Mesendoderm (in vitro differentiated cells): ENCODE measurements at regions not wholly inside any gene's neighbourhood (a gene's known extent, or its start where the extent isn't known, plus 50 kb on each side); places are given as distances from the start of the nearest gene placed in this dataset.

ENCODE experiments used
- DNase-seq: peaks from one replicate; pipeline ENCODE4 v3.0.0; 2013
- H2AK5ac ChIP-seq: 2 replicates; pipeline ENCODE4 v1.6.1; 2013; ENCODE audit warnings: low read length, inconsistent platforms
- H2BK120ac ChIP-seq: 2 replicates; pipeline ENCODE4 v1.6.1; 2013; ENCODE audit warnings: low read depth, mild to moderate bottlenecking, low read length, moderate library complexity, mixed read lengths
- H2BK15ac ChIP-seq: replicated peaks from 2 replicates; pipeline ENCODE4 v1.6.1; 2013; ENCODE audit warnings: low read depth, mild to moderate bottlenecking, moderate library complexity
- H2BK5ac ChIP-seq: 2 replicates; pipeline ENCODE4 v1.6.1; 2013; ENCODE audit warnings: low read length, inconsistent platforms
- H3K18ac ChIP-seq: 2 replicates; pipeline ENCODE4 v1.6.1; 2013; ENCODE audit warnings: mild to moderate bottlenecking, low read length, mixed read lengths
- H3K23ac ChIP-seq: one replicate; pipeline ENCODE4 v1.6.1; 2013; ENCODE audit warnings: low read length
- H3K27ac ChIP-seq: 2 replicates; pipeline ENCODE4 v1.5.1; 2013; ENCODE audit warnings: low read depth, mild to moderate bottlenecking, inconsistent platforms, low read length, moderate library complexity
- H3K27me3 ChIP-seq: 2 replicates; pipeline ENCODE4 v1.6.1; 2013; ENCODE audit warnings: low read length, control low read depth, mild to moderate bottlenecking, inconsistent platforms; ENCODE audit not compliant: insufficient read depth, poor library complexity
- H3K36me3 ChIP-seq: 2 replicates; pipeline ENCODE4 v1.6.1; 2013; ENCODE audit warnings: low read length, inconsistent platforms; ENCODE audit not compliant: control insufficient read depth, insufficient read depth
- H3K4ac ChIP-seq: one replicate; pipeline ENCODE4 v1.6.1; 2013; ENCODE audit warnings: low read depth, mild to moderate bottlenecking, low read length, moderate library complexity
- H3K4me1 ChIP-seq: 2 replicates; pipeline ENCODE4 v1.6.1; 2013; ENCODE audit warnings: low read depth, low read length, inconsistent platforms; ENCODE audit not compliant: control insufficient read depth
- H3K4me2 ChIP-seq: 2 replicates; pipeline ENCODE4 v1.6.1; 2013; ENCODE audit warnings: low read length
- H3K4me3 ChIP-seq: 2 replicates; pipeline ENCODE4 v1.5.1; 2013; ENCODE audit warnings: mild to moderate bottlenecking, low read length
- H3K56ac ChIP-seq: one replicate; pipeline ENCODE4 v1.6.1; 2013; ENCODE audit warnings: low read length
- H3K79me1 ChIP-seq: 2 replicates; pipeline ENCODE4 v1.6.1; 2013; ENCODE audit warnings: low read length, inconsistent platforms
- H3K79me2 ChIP-seq: 2 replicates; pipeline ENCODE4 v1.6.1; 2013; ENCODE audit warnings: mild to moderate bottlenecking, low read length; ENCODE audit not compliant: control insufficient read depth, insufficient read depth
- H3K9ac ChIP-seq: 2 replicates; pipeline ENCODE4 v1.6.1; 2013; ENCODE audit warnings: low read length, inconsistent platforms
- H4K5ac ChIP-seq: one replicate; pipeline ENCODE4 v1.6.1; 2013; ENCODE audit warnings: low read length
- H4K8ac ChIP-seq: one replicate; pipeline ENCODE4 v1.6.1; 2013; ENCODE audit warnings: low read depth, mild to moderate bottlenecking, control low read depth, low read length, moderate library complexity
- WGBS: extraction: QIAGEN DNeasy Blood & Tissue Kit; methylation state at CpG from one replicate; pipeline ENCODE4 v1.1.7; 2013; ENCODE audit warnings: low lambda C conversion rate, missing lambda C conversion rate; ENCODE audit not compliant: insufficient coverage; ENCODE audit errors: extremely low coverage; 5-methylcytosine and 5-hydroxymethylcytosine counted together

- H3K79me2 ChIP-seq: no peaks in the 10 kb centered on the region
- no peaks in the 10 kb centered on the region for H3K27me3 ChIP-seq
- H3K4ac ChIP-seq: no peak overlapping the region
- H3K23ac ChIP-seq: no peak overlapping the region
- no CpG with 5 or more reads among the region's 5 CpGs for WGBS
- H2BK15ac ChIP-seq: no peak overlapping the region
- no peaks in the 10 kb centered on the region for H3K36me3 ChIP-seq
- H3K27ac ChIP-seq: no peak overlapping the region
- no peak overlapping the region for H3K4me2 ChIP-seq
- H3K79me1 ChIP-seq: no peaks in the 10 kb centered on the region
- H3K56ac ChIP-seq: no peak overlapping the region
- H3K4me3 ChIP-seq: no peak overlapping the region
- H2BK5ac ChIP-seq: no peak overlapping the region
- H4K8ac ChIP-seq: no peak overlapping the region
- H4K5ac ChIP-seq: no peak overlapping the region
- peak; percentile 98 for DNase-seq
- H3K9ac ChIP-seq: no peak overlapping the region
- H2AK5ac ChIP-seq: no peak overlapping the region
- no peak overlapping the region for H2BK120ac ChIP-seq
- H3K4me1 ChIP-seq: no peaks in the 10 kb centered on the region
- H3K18ac ChIP-seq: no peak overlapping the region
These were observed 62.0 kb upstream of the MARCHF10 start for GRCh38 chr17:62870030-62870541.

- no peak overlapping the region for H3K23ac ChIP-seq
- H3K27ac ChIP-seq: no peak overlapping the region
- H4K8ac ChIP-seq: no peak overlapping the region
- no peaks in the 10 kb centered on the region for H3K4me1 ChIP-seq
- no CpG with 5 or more reads among the region's 2 CpGs for WGBS
- no peak overlapping the region for H2AK5ac ChIP-seq
- no peak overlapping the region for H3K4ac ChIP-seq
- no peak overlapping the region for H3K9ac ChIP-seq
- no peak overlapping the region for H2BK120ac ChIP-seq
- H3K79me1 ChIP-seq: no peaks in the 10 kb centered on the region
- H3K4me2 ChIP-seq: no peak overlapping the region
- no peak overlapping the region for H3K56ac ChIP-seq
- no peak for DNase-seq
- H3K18ac ChIP-seq: no peak overlapping the region
- H3K4me3 ChIP-seq: no peak overlapping the region
- H3K36me3 ChIP-seq: no peaks in the 10 kb centered on the region
- H4K5ac ChIP-seq: no peak overlapping the region
- H3K27me3 ChIP-seq: no peaks in the 10 kb centered on the region
- H3K79me2 ChIP-seq: no peaks in the 10 kb centered on the region
- no peak overlapping the region for H2BK15ac ChIP-seq
- H2BK5ac ChIP-seq: no peak overlapping the region
These were observed 60.6 kb upstream of the MARCHF10 start for GRCh38 chr17:62868723-62869122.

GRCh38 chr17:62868008-62868407 lies 59.9 kb upstream of the MARCHF10 start:
- H3K79me1 ChIP-seq: no peaks in the 10 kb centered on the region
- no peak overlapping the region for H3K4me2 ChIP-seq
- no peak overlapping the region for H3K9ac ChIP-seq
- H2BK15ac ChIP-seq: no peak overlapping the region
- H3K23ac ChIP-seq: no peak overlapping the region
- no peak overlapping the region for H4K8ac ChIP-seq
- no peak overlapping the region for H3K27ac ChIP-seq
- no peak for DNase-seq
- H4K5ac ChIP-seq: no peak overlapping the region
- H3K18ac ChIP-seq: no peak overlapping the region
- H2BK5ac ChIP-seq: no peak overlapping the region
- H3K56ac ChIP-seq: no peak overlapping the region
- H3K4me1 ChIP-seq: no peaks in the 10 kb centered on the region
- no peak overlapping the region for H2BK120ac ChIP-seq
- H3K4ac ChIP-seq: no peak overlapping the region
- H3K36me3 ChIP-seq: no peaks in the 10 kb centered on the region
- H3K4me3 ChIP-seq: no peak overlapping the region
- no peak overlapping the region for H2AK5ac ChIP-seq
- WGBS: no CpG with 5 or more reads among the region's 4 CpGs
- no peaks in the 10 kb centered on the region for H3K79me2 ChIP-seq
- no peaks in the 10 kb centered on the region for H3K27me3 ChIP-seq

GRCh38 chr17:62867303-62867702 lies 59.2 kb upstream of the MARCHF10 start:
- no peak overlapping the region for H4K5ac ChIP-seq

GRCh38 chr17:62866471-62866870 lies 58.4 kb upstream of the MARCHF10 start:
- Histone ChIP-seq H3K18ac (no peak overlapping the region), H3K4me2 (no peak overlapping the region), H3K36me3 (no peaks in the 10 kb centered on the region), H3K56ac (no peak overlapping the region), H4K5ac (no peak overlapping the region), H2BK15ac (no peak overlapping the region), H4K8ac (no peak overlapping the region), H3K27ac (no peak overlapping the region), H3K9ac (no peak overlapping the region), H3K27me3 (no peaks in the 10 kb centered on the region), H2BK120ac (no peak overlapping the region), H3K4ac (no peak overlapping the region), H2AK5ac (no peak overlapping the region), H3K23ac (no peak overlapping the region), H3K79me1 (no peaks in the 10 kb centered on the region), H3K79me2 (no peaks in the 10 kb centered on the region), H3K4me1 (no peaks in the 10 kb centered on the region), H3K4me3 (no peak overlapping the region), H2BK5ac (no peak overlapping the region)
- WGBS: no CpG with 5 or more reads among the region's 3 CpGs
- no peak for DNase-seq

More at GRCh38 chr17:62867303-62867702, 59.2 kb upstream of the MARCHF10 start:
- no peak overlapping the region for H3K23ac ChIP-seq
- H3K36me3 ChIP-seq: no peaks in the 10 kb centered on the region
- H3K56ac ChIP-seq: no peak overlapping the region
- no peak overlapping the region for H2BK15ac ChIP-seq
- no peak overlapping the region for H3K4me2 ChIP-seq
- no peak overlapping the region for H2AK5ac ChIP-seq
- H3K27me3 ChIP-seq: no peaks in the 10 kb centered on the region
- no peaks in the 10 kb centered on the region for H3K79me2 ChIP-seq
- WGBS: no CpG with 5 or more reads among the region's 5 CpGs
- DNase-seq: no peak
- H3K79me1 ChIP-seq: no peaks in the 10 kb centered on the region
- H3K18ac ChIP-seq: no peak overlapping the region
- no peak overlapping the region for H2BK120ac ChIP-seq
- no peak overlapping the region for H3K4me3 ChIP-seq
- H4K8ac ChIP-seq: no peak overlapping the region
- no peak overlapping the region for H3K4ac ChIP-seq
- H3K27ac ChIP-seq: no peak overlapping the region
- no peak overlapping the region for H2BK5ac ChIP-seq
- no peaks in the 10 kb centered on the region for H3K4me1 ChIP-seq
- H3K9ac ChIP-seq: no peak overlapping the region

- no peak overlapping the region for H3K4me2 ChIP-seq
- no peak overlapping the region for H2AK5ac ChIP-seq
- H3K4me1 ChIP-seq: peaks cover 3% of the 10 kb centered on the region
- no peaks in the 10 kb centered on the region for H3K36me3 ChIP-seq
- no peaks in the 10 kb centered on the region for H3K79me1 ChIP-seq
- H3K4me3 ChIP-seq: no peak overlapping the region
- H3K27ac ChIP-seq: no peak overlapping the region
- WGBS: no CpG with 5 or more reads among the region's 1 CpG
- no peak overlapping the region for H4K5ac ChIP-seq
- H3K56ac ChIP-seq: no peak overlapping the region
- no peaks in the 10 kb centered on the region for H3K79me2 ChIP-seq
- no peak overlapping the region for H3K4ac ChIP-seq
- no peak overlapping the region for H2BK5ac ChIP-seq
- DNase-seq: no peak
- no peak overlapping the region for H3K9ac ChIP-seq
- no peaks in the 10 kb centered on the region for H3K27me3 ChIP-seq
- H4K8ac ChIP-seq: no peak overlapping the region
- no peak overlapping the region for H3K18ac ChIP-seq
- H3K23ac ChIP-seq: no peak overlapping the region
- H2BK120ac ChIP-seq: no peak overlapping the region
- H2BK15ac ChIP-seq: no peak overlapping the region
These were observed 57.5 kb upstream of the MARCHF10 start for GRCh38 chr17:62865586-62865985.
